Stimulated activated CD4-positive, alpha-beta T cell treated with anti-CD3 and anti-CD28 coated beads, TNF-alpha, amount 100 ng/mL, for 24 hours (primary cell): ENCODE measurements at regions not wholly inside any gene's neighbourhood (a gene's known extent, or its start where the extent isn't known, plus 50 kb on each side); places are given as distances from the start of the nearest gene placed in this dataset.

Experiments
- DNase-seq, 3 experiments: peaks; one replicate each; pipeline ENCODE4 v3.0.0-alpha.2; 2020; ENCODE audit warnings: low read depth in 3 of 3

DNA sequence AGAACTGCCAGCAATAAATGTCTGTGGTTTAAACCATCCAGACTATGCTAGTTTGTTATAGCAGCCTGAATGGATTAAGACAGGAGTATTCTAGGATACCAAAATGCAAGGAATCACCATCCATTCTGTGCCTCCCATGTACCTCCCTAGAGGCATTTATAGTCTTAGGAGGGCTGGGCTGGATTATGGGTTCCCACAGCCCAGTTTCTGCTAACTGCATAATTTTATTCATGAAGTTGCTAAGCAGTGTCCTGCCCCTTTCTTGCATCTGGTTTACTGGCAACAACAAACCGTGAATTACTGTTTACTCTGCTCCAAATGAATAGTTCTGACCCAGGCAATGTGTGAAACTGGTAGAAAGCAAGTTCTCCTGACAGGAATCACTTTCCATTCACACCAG, 67.1 kb upstream of the PRKX start:
- DNase-seq, result no peak

DNA sequence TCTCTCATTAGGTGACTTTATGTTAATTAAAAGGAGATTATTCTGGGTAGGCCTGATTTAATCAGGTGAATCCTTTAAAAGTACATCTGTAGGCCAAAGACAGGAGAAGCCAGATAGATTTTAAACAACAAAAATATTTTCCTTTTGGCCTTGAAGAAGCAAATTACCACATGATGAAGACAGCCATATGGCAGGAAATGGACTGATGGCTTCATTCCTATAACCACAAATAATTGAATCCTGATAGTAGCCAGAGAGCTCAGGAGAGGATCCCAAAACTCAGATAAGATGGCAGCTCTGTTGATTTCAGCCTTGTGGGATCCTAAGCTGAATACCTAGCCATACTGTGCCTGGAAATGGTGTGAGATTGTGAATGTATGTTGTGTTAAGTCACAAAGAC, 66.1 kb upstream of the PRKX start:
- DNase-seq, result no peak

DNA sequence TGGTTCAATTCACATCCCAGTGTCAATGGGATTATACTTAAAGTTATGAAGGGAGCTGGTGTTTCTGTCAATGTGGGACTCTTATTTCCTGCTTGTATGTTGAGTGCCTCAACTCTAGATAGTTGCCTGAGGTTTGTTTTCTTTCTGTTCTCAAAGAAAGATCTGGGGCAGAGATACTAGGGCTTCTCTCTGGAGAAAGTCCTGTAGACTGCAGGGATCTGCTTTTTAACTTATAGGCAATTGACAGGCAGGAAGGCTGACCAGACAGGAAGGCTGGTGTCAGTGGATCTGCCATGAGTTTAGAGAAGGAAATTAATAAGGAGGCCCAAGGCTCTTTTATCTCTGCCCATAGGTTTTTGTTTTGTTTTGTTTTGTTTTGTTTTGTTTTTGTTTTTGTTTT, 64.0 kb upstream of the PRKX start:
- no peak for DNase-seq

DNA sequence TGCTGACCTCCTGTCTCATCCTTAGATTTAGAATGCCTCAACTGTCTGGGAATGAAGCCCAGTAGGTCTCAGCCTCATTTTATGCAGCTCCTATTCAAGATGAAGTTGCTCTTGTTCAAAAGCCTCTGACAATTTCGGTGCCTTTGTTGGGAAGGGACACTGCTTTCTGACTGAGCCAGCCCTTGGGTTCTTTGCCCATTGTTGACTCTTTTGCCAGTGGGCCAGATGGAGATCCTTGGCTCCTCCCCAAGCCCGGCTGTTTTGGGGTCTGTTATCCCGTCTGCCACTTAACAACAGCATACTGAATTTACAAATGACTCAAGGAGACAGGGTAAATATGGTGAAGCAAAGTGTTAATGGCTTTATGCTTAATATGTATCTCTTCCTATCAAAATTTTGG, 58.3 kb upstream of the PRKX start:
- no peak for DNase-seq

DNA sequence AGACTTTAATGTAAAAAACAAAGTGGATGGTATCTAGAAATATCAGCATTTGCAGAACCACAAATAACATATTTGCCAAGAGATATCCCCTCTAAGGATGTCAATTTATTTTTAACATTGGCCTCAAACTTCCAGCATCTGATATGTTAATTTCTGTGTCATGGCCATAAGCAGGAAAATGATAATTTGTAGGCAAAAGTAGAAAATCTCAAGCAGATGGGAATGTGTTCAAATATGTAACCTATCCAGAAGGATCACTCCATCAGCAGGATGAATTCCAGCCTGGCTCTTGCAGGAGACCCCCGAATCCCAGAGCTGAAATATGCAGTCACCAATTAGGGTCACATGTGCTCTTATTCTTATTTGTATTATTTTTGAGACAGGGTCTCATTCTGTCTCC, 55.4 kb upstream of the PRKX start:
- DNase-seq, result no peak
